HUES64 (cell line): ENCODE measurements at regions not wholly inside any gene's neighbourhood (a gene's known extent, or its start where the extent isn't known, plus 50 kb on each side); places are given as distances from the start of the nearest gene placed in this dataset.

Experiments used
- H3K27ac ChIP-seq: 2 replicates; pipeline ENCODE4 v1.7.0; 2013; ENCODE audit warnings: low read depth, low read length, inconsistent platforms
- H3K27me3 ChIP-seq: 2 replicates; pipeline ENCODE4 v1.6.1; 2013; ENCODE audit warnings: mild to moderate bottlenecking, low read length; ENCODE audit not compliant: insufficient read depth
- H3K36me3 ChIP-seq: 2 replicates; pipeline ENCODE4 v1.6.1; 2013; ENCODE audit warnings: mild to moderate bottlenecking, low read length; ENCODE audit not compliant: insufficient read depth
- H3K4me1 ChIP-seq: 2 replicates; pipeline ENCODE4 v1.6.1; 2013; ENCODE audit warnings: mild to moderate bottlenecking, low read length, moderate library complexity; ENCODE audit not compliant: insufficient read depth
- H3K4me3 ChIP-seq: 2 replicates; pipeline ENCODE4 v1.5.1; 2013; ENCODE audit warnings: mild to moderate bottlenecking, low read length, moderate library complexity
- H3K9ac ChIP-seq: 2 replicates; pipeline ENCODE4 v1.6.1; 2013; ENCODE audit warnings: mild to moderate bottlenecking, low read depth, low read length
- H3K9me3 ChIP-seq: 2 replicates; pipeline ENCODE4 v1.6.1; 2013; ENCODE audit warnings: low read depth, low read length; ENCODE audit not compliant: insufficient read depth
- WGBS: fragments of 150-250, 120-280 bp; methylation state at CpG from one replicate; pipeline ENCODE4 v1.1.7; 2013; ENCODE audit warnings: missing lambda C conversion rate; 5-methylcytosine and 5-hydroxymethylcytosine counted together

- H3K27me3 ChIP-seq: no peaks in the 10 kb centered on the region
- H3K36me3 ChIP-seq: no peaks in the 10 kb centered on the region
- no peak overlapping the region for H3K27ac ChIP-seq
- H3K4me1 ChIP-seq: peaks cover 23% of the 10 kb centered on the region; the same call in 1 of the 2 replicates
- 88% methylated on average over 1 of the region's 1 CpG for WGBS
- no peak overlapping the region for H3K9ac ChIP-seq
- no peak overlapping the region for H3K4me3 ChIP-seq
- no peaks in the 10 kb centered on the region for H3K9me3 ChIP-seq
Observed at GRCh38 chr12:24078318-24078765, 128.9 kb upstream of the SOX5 start.

GRCh38 chr12:24077161-24077560 is 127.7 kb upstream of the SOX5 start:
- Histone ChIP-seq H3K9ac (no peak overlapping the region), H3K27ac (no peak overlapping the region), H3K36me3 (no peaks in the 10 kb centered on the region), H3K4me1 (peaks cover 22% of the 10 kb centered on the region; the same call in 1 of the 2 replicates), H3K27me3 (no peaks in the 10 kb centered on the region), H3K9me3 (no peaks in the 10 kb centered on the region), H3K4me3 (no peak overlapping the region)
- WGBS: 93% methylated on average over 5 of the region's 5 CpGs

GRCh38 chr12:24075650-24076049 is 126.2 kb upstream of the SOX5 start:
- WGBS: 100% methylated on average over 1 of the region's 1 CpG
- Histone ChIP-seq H3K36me3 (no peaks in the 10 kb centered on the region), H3K9me3 (no peaks in the 10 kb centered on the region), H3K9ac (no peak overlapping the region), H3K4me3 (no peak overlapping the region), H3K27me3 (no peaks in the 10 kb centered on the region), H3K4me1 (peaks cover 15% of the 10 kb centered on the region; the same call in 1 of the 2 replicates), H3K27ac (no peak overlapping the region)

DNA sequence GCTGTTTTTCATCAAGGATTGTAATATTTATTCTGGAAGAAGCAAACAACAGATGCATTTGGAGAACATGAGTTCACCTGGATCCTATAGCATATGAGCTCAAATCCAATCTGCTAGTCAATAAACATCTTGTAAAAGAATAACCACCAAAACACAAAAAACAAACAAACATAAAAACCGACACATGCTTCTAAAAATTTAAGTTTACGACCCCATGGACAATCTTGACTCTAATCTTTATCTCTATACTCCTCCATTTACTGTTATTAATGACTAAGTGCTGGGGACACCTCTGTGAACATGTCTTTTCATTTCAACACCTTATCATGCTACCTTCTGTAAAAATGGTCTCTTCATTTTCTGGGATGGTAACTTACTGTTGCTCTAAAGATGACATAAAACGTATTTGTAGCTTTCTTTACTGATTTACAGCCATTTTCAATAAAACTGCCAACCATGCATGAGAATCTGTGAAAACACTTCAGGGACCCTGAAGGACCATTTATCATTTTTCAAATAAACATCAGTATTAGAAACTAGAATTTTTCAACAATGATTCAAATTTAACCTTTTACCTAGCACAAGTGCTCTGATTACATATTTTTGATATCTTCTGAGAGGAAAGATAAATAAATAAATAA is 123.8 kb upstream of the SOX5 start:
- Histone ChIP-seq H3K9me3 (no peaks in the 10 kb centered on the region), H3K9ac (no peak overlapping the region), H3K27ac (no peak overlapping the region), H3K36me3 (no peaks in the 10 kb centered on the region), H3K4me1 (peaks cover 20% of the 10 kb centered on the region; the same call in 1 of the 2 replicates), H3K27me3 (no peaks in the 10 kb centered on the region), H3K4me3 (no peak overlapping the region)
- 93% methylated on average over 3 of the region's 3 CpGs for WGBS

DNA sequence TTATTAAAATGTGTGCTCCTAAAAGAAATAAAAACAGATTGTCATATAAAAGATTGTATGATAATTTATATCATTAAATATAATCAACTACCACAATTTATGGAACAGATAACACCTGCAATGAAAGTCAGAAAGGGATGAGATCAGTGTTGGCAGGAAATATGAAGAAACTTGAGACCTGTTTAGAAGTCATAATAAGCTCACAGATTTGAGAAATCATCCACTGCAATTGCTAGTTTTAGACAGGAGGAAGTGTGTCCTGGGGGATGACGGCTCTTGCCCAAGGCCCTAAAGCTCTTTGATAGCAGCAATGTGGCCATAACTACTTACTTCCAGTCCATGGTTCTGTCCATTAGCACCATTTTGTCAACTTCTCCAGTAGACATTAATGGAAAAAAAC is 122.8 kb upstream of the SOX5 start:
- Histone ChIP-seq H3K27me3 (no peaks in the 10 kb centered on the region), H3K27ac (no peak overlapping the region), H3K4me1 (peaks cover 17% of the 10 kb centered on the region; the same call in 1 of the 2 replicates), H3K9me3 (no peaks in the 10 kb centered on the region), H3K36me3 (no peaks in the 10 kb centered on the region), H3K9ac (no peak overlapping the region), H3K4me3 (no peak overlapping the region)
- 100% methylated on average over 1 of the region's 1 CpG for WGBS

- H3K27ac ChIP-seq: no peak overlapping the region
- H3K36me3 ChIP-seq: no peaks in the 10 kb centered on the region
- peaks cover 16% of the 10 kb centered on the region; the same call in 1 of the 2 replicates for H3K4me1 ChIP-seq
- H3K9me3 ChIP-seq: no peaks in the 10 kb centered on the region
- no peak overlapping the region for H3K4me3 ChIP-seq
- H3K27me3 ChIP-seq: no peaks in the 10 kb centered on the region
- 100% methylated on average over 1 of the region's 1 CpG for WGBS
- no peak overlapping the region for H3K9ac ChIP-seq
Observed at GRCh38 chr12:24071842-24072241, 122.4 kb upstream of the SOX5 start.

DNA sequence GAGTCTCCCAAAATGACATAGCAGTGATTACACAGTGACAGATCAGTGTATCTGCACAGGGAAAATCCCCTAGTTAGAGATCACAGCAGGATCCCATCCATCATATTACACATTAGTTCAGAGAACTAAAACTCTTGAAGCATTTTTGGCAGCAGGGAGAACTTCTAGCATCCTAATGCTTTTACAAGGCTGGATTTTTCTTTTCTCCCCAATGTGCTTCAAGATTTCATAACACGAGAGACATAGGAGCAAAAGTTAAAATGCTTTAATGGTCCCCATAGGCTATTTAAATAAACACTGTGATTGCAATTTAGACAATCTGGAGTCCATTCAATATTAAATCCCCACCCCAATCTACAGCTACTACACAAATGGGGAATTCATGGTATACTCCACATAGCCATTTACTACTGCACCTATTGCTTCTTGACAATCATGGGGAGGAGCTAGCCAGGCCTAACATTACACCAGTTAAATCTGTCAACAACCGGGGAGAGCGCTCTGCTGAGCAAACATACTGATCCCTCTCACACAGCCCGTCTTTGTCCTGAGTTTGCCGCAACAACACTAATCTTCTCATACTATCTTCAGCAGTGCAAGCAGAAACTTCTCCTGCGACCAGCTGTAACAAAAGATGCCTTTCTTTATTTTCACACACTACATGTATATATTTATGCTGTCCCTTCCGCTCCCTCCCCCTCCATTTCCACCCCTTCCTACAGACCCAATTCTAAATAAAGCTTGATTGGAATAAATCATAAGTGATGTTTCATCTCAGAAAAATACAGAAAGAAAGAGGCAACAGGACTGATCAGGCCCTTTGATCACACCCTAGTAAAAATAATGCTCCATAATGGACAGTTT is 120.3 kb upstream of the SOX5 start:
- Histone ChIP-seq H3K27ac (no peak overlapping the region), H3K9ac (no peak overlapping the region), H3K4me3 (no peak overlapping the region), H3K9me3 (no peaks in the 10 kb centered on the region), H3K4me1 (peaks cover 13% of the 10 kb centered on the region; the same call in 1 of the 2 replicates), H3K27me3 (no peaks in the 10 kb centered on the region), H3K36me3 (no peaks in the 10 kb centered on the region)
- WGBS: 65% methylated on average over 7 of the region's 7 CpGs

DNA sequence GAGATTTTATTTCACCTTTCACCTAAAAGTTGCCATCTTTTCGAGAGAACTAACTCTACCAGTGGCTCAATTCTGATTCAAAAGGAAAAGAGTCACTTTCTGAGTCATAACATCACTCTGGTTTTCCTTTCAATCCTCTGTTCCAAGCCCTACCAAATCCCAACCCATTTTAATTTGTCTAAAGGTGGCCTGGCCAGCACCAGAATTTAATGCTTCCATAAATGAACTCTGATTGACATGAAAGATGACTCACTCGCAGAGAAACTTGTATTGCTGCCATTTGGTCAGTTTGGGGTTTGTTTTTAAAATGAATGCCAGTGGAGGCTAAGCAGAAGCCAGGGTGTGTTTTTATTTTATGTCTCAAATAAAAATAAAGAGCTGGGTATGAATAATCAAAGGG is 117.4 kb upstream of the SOX5 start:
- H3K9me3 ChIP-seq: no peaks in the 10 kb centered on the region
- no peaks in the 10 kb centered on the region for H3K27me3 ChIP-seq
- no peaks in the 10 kb centered on the region for H3K36me3 ChIP-seq
- H3K4me3 ChIP-seq: no peak overlapping the region
- H3K27ac ChIP-seq: no peak overlapping the region
- WGBS: 93% methylated on average over 2 of the region's 2 CpGs
- peaks cover 13% of the 10 kb centered on the region; the same call in 1 of the 2 replicates for H3K4me1 ChIP-seq
- H3K9ac ChIP-seq: no peak overlapping the region

DNA sequence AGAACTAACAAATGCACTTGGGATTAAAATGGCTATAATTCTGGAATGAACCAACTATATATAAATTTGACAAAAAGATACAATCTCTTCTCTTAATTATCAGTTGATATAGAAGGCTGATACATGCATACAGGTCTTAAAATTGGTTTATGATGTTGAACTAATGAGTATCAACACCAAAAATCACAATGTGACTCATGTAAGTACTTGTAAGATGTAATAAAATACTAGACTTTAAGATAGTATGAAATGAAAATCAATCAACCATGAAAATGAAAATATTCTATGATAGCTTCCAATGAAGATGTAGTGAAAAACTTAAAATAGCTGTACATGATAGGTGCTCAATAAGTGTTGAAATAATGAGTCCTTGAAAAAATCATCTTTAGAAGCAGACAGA is 116.6 kb upstream of the SOX5 start:
- no peaks in the 10 kb centered on the region for H3K27me3 ChIP-seq
- no peaks in the 10 kb centered on the region for H3K9me3 ChIP-seq
- peaks cover 13% of the 10 kb centered on the region; the same call in 1 of the 2 replicates for H3K4me1 ChIP-seq
- no peak overlapping the region for H3K9ac ChIP-seq
- no peaks in the 10 kb centered on the region for H3K36me3 ChIP-seq
- H3K4me3 ChIP-seq: no peak overlapping the region
- no peak overlapping the region for H3K27ac ChIP-seq

GRCh38 chr12:24062642-24063245 is 113.3 kb upstream of the SOX5 start:
- H3K36me3 ChIP-seq: no peaks in the 10 kb centered on the region
- WGBS: no CpG with 5 or more reads among the region's 1 CpG

GRCh38 chr12:24060089-24060488 is 110.6 kb upstream of the SOX5 start:
- H3K27me3 ChIP-seq: no peaks in the 10 kb centered on the region
- no peaks in the 10 kb centered on the region for H3K9me3 ChIP-seq
- H3K4me3 ChIP-seq: no peak overlapping the region
- H3K9ac ChIP-seq: no peak overlapping the region
- H3K4me1 ChIP-seq: no peaks in the 10 kb centered on the region
- H3K36me3 ChIP-seq: no peaks in the 10 kb centered on the region
- 100% methylated on average over 1 of the region's 1 CpG for WGBS
- H3K27ac ChIP-seq: no peak overlapping the region

More at GRCh38 chr12:24062642-24063245, 113.3 kb upstream of the SOX5 start:
- Histone ChIP-seq H3K9ac (no peak overlapping the region), H3K27ac (no peak overlapping the region), H3K4me1 (no peaks in the 10 kb centered on the region), H3K9me3 (no peaks in the 10 kb centered on the region), H3K27me3 (no peaks in the 10 kb centered on the region), H3K4me3 (no peak overlapping the region)
